Middle frontal gyrus (tissue), 1 donor: ENCODE measurements at regions not wholly inside any gene's neighbourhood (a gene's known extent, or its start where the extent isn't known, plus 50 kb on each side); places are given as distances from the start of the nearest gene placed in this dataset.
A peak's percentile ranks its signal among the peaks of the same experiment; 100 is the strongest.

ENCODE experiments used
- DNase-seq: peaks from one replicate; pipeline ENCODE4 v3.0.0-alpha.2; 2015; ENCODE audit warnings: low spot score; ENCODE audit errors: extremely low spot score

DNA sequence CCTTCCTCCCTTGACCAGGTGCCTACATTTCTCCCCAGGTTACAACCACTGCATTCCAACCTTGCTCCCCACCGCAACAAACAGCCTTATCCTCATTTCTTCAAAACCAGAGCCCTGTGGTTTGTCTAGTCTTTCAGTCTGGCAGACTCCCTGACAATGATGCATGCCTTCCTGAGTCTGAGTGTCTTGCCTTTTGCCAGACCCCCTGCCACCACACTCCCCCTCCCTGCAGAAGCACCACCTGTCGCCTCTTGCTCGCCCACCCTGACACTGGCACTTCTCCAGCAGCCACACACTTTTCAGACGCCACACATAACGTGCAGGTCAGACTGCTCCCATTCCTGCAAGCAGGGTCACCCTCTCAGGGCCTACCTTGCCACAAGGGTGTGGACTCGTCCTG, 349.2 kb upstream of the NOCT start:
- DNase-seq = no peak

DNA sequence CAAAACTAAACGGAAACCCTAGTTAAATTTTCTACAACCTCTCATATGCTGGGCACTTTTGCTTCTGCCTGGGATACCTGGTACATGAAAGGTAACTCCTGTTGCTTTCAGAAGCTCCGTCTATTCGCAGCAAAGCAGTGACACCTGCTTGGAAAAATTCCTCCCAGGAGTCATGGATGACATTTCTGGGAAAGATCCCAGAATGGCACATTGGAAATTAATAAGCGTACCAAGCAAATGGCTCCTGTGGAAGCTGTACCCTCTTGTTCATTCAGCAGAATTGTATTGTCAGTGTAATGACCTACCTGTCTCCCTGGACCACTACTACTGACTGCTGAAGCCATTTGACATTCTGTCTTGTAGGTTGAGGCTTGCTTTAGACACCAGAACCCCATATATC, 349.7 kb upstream of the NOCT start:
- no peak for DNase-seq

DNA sequence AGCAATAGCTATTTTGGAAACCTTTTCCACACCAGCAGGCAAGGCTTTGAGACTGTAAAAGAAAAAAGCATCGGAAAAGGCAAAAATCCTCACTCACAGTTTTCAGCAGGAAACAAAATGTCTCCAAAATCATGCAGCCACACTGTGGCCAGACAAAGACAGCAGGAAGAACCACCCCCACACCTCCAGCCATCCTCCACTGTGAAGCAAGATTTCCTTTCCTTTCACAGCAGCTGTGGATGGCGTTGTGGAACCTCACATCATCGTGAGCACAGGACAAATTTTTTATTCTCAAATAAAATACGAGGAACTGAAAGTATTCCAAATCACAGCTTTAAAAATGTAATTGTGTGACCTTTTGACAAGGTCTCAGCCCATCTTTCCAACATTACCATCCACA, 351.7 kb upstream of the NOCT start:
- DNase-seq = peak; percentile 42

DNA sequence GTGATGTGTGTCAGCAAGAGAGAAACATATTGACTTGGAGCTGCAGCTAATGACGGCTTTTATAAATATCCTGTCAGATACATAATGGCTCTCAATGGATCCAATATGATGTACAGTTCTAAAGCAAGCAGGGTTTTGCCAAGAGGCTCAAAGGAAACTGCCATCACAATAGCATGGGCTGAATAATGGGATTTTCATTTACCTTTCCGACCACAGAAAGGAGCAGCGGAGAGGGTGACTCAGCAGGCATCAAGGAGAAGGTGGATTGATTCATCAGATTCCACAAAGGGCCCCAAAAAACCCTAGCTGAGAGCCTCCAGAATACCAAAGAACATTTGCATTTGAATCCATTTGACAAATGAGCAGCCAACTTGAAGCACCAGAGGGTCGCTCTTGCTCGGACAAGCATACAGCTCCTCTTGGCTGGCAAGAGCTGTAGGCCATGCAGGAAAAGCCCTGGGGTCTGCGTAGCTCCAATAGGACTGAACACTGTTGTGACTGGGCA, 355.7 kb upstream of the NOCT start:
- DNase-seq = no peak

DNA sequence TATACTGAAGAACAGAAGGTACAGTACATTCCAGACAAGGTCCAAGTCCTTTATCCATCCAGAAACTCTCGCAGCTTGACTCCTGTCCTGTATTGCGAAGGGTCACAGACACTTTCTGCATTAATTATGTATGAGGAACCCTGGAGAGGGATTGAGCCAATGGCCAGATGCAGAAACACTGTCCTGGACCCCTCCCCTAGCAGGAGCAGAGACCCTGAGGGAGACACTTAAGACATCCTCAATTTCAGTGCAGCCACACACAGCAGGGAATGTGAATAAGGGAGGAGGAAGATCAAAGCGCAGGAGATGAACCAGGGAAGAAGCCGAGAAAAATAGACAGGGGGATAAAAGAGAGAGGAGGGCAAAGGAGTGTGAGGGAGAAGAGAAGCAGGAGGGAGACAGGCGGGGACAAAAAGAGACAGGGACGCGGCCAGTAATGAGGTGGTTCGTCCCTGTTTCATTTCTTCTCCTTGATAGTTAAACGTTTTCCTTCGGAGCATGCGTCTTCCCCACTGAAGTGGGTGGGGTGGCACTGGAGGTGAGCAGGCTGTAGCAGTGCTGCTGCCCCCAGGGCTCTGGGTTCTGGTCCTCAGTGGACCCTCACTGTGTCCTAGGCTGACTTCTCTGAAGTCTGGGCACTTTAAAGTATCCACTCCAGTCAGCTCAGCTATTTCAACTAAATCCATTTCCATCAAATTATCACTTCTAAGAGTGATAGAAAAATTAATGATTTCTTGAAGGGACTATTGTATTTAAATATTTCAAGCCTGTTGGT, 356.4 kb upstream of the NOCT start:
- no peak for DNase-seq

DNA sequence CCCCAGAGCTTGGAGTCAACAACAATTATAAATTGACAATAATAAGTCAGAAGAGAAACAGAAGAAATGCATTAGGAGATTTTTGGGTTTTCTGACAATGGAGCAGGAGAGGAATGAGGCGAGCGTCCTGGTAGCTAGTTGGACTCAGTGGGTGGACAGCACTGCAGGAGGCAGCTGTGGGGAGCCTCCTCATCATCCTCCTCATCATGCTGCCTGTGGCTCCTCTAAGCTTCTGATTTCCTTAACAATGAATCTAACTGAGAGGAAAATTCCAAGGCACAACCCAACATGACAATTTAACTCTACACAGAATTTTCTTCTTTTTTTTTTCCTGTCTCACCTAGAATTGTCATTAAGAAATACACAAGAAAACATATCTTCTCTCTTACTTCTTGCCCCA, 357.1 kb upstream of the NOCT start:
- no peak for DNase-seq

DNA sequence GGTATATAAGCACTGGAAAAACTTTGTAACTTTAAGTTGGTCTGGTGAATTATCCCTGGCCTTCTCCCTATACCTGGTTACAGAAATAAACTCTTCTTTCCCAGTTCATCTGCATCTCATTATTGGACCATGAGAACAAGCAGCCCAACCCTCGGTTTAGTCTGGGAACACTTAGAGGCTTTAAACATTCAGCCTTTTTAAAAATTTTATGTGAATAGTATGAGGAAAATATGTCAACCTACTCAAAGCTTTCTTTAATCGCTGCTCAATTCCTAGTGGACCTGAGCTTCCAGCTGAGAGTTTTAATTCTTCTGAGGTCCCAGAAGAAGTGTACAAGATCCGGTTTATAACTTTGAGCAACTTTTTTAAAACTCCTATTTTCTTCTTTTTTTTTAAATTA, 358.6 kb upstream of the NOCT start:
- DNase-seq = no peak

DNA sequence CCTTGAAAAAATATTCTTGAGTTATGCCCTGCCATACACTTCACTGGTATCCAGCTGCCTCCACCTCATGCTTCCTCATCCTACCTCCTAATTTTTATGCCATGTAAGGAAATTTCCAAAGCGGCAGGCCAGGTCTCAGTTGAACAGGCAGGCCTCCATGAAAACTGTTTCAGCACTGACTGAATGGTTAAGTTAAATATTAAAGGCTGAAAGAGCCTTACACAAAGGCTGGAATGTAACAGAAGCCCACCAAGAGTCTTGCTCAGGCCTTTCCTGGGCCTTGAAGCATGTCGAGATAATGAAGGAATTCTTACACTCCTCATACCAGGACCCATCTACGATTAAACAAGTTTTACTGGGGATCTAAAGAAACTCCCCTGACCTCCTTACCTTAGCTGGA, 359.6 kb upstream of the NOCT start:
- DNase-seq = no peak

DNA sequence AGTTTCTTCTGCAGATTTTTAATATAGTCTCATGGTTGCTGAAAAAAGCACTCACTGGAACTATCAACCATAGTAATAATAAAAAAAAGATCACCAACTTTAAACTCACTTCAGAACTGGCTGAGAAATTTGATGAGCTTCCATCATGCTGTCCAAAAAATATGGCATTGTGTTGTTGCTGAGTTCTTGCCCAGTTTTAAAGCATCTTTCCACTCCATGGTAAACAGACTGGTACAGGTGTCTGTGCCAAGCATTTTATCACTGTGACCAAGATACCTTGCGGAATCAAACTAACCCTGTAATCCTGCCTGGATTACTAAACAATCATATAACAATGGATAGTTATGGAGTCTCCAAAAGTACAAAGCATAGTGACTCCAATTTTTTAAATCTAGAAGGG, 360.3 kb upstream of the NOCT start:
- peak; percentile 3 for DNase-seq

DNA sequence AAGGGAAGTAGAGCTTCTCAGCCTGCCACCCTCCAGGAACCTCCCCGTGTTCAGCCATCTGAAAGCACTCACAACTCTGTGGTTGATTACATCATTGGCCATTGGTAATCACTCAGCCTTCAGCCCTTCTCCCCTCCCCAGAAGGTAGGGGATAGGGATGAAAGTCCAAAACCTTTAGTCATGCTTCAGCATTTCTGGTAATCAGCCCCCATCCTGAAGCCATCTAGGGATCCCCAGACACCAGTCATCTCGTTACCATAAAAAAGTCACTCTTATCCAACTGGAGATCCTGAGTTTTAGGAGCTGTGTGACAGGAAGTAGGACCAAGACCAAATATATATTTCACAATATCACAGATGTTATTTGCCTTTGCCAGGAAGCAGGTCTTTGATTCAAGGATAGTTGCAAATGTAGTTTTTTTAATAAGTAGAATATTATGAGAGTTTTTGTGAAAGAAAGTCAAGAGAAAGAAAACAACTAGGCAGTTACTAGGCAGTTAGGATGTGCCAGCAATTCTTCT, 364.6 kb upstream of the NOCT start:
- no peak for DNase-seq

DNA sequence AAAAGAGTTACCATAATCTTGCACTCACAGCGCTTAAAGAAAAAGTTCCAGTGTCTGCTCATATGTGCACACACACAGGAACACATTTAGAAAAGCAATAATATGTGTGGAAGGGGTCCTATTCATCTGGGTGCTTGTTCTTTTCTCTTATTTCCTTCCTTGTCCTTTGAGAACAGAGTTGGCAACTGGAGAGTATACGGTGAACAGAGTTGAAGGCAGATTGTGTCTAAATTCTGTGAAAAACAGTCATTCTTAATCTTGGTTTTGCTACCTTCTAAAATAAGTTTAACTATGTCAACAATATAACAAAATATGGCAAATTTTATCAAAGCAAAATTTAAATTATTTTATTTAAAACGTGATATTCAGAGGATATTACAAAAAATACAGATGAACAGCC, 365.1 kb upstream of the NOCT start:
- DNase-seq = no peak

DNA sequence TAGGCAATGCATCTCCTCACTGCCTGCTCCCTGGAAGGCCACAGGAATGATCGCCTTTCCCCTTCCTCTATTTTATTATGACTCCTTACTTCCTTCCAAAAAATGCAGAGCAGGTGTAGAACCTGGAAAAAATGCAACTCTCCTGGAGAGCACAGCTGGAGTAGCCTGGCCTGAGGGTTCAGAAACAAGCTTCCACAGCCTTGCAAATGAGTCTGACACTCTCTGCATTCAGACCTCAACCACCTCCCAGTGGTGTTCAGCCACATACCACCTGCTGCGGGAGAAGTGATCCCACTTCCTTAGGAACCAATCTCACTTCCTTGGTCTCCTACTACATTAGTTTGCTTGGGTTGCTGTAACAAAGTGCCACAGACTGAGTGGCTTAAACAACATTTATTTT, 368.1 kb upstream of the NOCT start:
- no peak for DNase-seq

DNA sequence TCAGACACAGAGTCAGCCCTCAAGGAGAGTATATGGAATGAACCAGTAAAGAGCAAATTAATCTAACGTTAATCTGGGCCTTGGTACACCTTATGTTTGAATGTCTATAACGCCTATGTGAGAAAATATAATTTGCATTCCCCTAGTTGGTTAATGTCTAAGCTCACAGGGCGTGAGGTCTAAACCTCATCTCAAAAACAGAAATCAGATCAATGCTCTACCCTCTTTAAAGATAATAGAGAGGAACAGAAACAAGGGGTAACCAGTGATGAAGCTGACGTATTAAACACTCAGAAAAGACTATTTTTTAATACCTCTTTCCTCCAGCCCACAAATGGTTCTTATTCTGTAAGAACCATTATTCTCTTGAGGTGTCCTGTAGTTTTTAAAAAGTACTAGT, 369.2 kb upstream of the NOCT start:
- no peak for DNase-seq

DNA sequence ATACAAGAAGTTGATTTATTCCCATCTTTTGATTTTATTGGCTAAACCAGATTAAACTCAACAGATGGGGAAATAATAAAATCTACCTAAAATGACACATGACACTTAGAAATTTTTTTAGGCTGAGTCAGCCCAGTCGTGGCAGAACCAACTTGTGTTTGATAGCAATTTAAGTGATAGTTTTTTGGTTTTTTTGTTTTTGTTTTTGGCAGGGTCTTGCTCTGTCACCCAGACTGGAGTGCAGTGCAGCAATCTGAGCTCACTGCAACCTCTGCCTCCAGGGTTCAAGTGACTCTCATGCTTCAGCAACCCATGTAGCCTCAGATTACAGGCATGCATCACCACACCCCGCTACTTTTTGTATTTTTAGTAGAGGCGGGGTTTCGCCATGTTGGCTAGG, 370.3 kb upstream of the NOCT start:
- no peak for DNase-seq

DNA sequence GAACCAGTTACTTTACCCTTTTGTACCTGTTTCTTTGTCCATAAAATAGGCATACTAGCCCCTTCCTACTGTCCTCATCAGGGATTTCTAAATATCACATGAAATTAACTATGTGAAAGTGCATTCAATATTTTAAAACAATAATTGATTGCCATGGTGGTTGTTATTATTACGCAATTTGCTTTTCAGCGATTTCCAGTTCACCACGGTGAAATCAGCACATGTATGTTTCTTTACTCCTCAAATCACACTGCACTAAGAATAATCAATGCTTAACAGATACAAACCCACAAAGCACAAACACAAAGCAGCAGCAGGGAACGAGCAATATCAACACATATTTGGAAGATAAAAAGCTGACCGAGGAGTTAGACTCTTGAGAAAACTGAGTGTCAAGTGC, 371.3 kb upstream of the NOCT start:
- DNase-seq = no peak

DNA sequence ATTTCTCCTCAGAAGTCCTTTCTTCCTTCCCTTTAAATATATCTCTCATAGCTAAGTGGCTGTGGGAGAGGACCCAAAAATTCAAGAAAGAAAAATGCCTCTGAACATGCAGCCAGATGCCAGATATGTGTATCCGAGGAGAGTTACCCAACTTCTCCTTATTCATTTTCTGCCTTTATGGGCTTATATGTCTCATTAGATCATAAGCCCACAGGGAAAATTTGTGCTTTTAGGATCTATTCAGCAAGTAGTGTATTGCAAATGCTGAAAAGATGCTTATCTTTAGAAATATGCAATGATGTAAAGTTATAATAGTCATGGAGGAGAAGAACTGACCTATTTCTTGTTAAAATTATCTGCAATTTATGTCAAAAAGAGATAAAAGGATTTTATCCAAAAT, 371.8 kb upstream of the NOCT start:
- DNase-seq = no peak

DNA sequence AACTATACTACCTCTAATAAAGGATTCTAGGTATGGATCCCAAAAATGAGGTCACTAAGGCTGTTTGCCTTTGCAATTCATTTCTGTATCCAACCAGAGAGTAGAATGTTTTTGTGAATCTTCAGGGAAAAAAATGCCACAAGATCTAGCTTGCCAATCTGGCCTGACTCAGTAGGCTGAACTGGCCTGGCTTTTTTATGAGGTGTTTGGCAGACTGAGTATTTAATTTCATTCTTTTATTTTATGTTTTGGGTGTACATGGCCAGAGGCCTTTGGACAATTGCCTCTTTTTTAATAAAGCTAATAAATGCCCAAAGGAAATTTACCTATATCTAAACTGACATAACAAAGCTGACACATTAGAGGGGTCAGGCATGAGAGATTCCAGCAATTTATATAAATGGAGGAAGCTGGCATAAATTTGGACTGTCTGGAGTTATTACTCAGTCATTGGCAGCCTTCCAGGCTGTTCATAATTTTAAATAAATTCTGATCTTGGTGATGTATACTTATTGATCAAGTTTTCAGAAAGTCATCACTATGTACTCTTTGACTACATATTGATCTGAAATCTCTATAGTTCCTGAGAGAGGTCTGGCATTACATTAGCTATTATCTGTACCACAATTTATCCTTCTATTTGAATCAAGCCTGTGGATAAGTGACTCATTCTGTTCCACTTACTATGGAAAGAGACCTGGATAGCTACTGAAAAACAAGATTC, 376.4 kb upstream of the NOCT start:
- DNase-seq = no peak

DNA sequence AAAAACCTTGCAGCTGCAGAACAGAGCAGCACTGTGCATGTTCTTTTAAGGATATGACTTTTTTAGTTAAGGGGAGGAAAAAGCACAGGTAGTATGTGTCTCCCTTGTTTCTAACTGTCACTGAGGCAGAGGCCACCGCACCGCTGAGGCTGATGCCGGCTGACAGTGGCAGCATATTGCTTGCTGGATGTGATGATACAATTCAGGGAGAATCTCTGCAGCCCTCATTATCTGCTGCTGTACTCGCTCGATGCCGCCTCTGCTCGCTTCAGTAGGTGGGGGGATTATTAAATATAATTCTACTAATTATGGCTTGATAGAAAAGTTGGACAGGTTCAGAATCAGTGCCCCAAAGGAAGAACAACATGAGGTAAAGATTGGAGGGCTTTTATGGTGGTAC, 378.8 kb upstream of the NOCT start:
- no peak for DNase-seq

DNA sequence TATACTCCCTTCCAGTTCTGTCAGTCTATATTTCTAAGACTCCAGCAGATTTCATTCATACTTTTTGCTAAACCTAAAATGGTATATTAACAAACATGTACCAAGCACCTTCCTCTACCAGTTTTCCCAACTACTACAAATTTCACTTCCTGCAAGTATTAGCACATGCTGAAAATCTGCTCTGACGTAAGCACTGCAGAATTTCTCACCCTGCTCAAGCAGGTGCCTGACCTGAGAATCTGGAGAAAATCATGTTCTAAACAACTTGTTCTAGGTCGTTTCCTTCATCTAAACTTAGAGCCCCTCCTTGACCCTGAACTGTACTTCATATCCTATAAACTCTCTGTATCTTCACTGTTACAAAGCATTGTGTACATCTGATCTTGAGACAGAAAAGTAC, 380.7 kb upstream of the NOCT start:
- no peak for DNase-seq

DNA sequence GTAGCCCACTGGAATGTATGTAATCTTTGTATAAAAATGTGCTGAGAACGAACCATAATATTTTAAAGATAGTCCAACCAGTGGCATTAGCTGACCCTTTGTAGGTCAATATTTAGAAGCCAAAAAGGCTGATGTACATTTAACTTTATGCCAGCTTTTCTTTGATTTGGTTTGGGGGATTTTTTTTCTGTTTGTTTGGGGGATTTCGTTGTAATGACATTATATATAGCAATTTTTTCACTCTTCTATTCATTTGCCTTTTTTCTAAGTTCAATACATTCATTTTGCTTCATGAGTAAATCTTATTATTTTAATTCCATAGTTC, 382.0 kb upstream of the NOCT start:
- no peak for DNase-seq

DNA sequence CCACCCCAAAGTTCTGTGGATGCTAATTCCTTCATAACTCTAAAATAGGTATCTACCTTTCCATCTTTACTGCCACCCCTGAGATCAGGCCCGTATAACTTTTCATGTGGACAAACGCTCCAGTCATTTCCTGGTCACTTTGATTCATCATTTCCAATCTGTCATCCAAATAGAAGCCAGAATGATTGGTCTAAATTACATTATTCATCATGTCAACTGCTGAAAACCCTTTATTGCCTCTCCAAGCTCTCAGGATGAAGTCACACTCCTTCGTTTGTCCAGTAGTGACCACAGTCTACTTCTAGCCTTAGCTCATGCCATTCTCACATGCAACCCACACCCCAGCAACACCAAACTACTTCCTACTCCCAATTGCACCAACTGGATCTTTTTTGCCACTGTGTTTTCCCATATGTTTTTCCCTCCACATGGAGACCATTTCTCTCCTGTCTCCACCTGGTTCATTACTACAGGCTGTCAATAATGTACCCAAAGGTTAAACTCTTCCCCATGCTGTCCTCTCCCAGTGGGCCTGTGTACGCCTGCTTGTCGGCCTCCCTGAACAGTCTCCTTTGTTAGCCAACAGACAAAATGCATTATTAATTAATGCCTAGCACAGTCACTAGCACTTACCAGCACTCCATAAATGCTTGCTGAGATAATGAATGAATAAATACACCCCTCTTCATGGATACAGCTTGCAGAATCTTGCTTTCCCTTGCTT, 382.6 kb upstream of the NOCT start:
- no peak for DNase-seq

DNA sequence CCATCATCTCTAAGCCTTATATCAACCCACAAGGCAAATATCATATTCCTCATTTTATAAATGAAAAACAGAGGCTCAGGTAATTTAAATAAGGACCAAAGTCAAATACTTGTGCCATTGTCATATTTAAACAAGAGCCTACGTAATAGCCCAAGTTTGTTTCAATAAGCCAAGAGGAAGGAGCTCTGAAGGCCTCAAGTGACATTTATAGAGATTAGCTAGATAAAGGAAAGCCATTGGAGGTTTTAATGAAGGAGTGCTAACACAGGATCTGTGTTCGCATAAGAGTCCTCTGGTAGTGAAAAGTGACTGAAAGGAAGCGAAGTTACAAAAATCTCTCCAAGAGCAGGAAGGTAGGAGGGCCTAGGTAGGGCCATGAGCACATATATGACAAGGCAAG, 384.9 kb upstream of the NOCT start:
- no peak for DNase-seq
